Stimulated activated CD8-positive, alpha-beta memory T cell treated with anti-CD3 and anti-CD28 coated beads, Interleukin-2, amount 100 ng/mL, for 1 hour (primary cell): ENCODE measurements at regions not wholly inside any gene's neighbourhood (a gene's known extent, or its start where the extent isn't known, plus 50 kb on each side); places are given as distances from the start of the nearest gene placed in this dataset.

Experiments used
- DNase-seq, 2 donors: peaks; one replicate each; pipeline ENCODE4 v3.0.0-alpha.2; 2020; ENCODE audit warnings: low read depth in 2 of 2

DNA sequence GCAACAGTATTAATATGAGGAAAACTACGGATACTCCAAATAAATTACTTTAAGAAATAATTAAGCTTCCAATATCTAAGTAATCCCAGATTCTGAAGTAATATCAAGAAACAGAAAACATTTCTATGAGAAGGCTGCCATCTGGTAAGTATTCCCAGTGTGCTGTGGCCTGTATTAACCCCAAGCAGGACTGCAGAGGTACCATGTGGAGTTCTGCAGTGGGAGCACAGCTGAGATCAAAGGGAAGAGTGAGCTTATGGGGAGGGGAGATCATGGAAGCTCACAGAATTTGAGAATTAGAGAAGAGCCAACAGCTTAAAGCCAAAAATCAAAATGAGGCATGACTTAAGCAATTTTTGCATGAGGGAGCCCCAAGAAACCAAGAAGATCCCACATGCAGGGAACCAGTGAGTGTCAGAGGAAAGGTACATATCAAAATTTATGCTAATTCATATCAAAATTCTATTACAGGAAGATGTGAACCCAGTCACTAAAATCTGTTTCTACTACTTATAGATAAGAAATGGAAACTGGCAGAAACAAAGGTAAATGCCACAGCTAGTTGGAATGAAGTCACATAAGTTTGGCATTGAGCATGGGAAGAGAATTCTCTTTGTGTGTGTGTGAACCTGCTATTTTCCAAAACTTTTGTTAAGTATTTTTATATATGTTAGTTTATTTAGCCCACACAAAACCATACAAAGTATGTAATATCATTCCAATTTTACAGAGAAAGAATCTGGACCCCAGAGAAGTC, 62.6 kb upstream of the KITLG start:
- no peak for DNase-seq

DNA sequence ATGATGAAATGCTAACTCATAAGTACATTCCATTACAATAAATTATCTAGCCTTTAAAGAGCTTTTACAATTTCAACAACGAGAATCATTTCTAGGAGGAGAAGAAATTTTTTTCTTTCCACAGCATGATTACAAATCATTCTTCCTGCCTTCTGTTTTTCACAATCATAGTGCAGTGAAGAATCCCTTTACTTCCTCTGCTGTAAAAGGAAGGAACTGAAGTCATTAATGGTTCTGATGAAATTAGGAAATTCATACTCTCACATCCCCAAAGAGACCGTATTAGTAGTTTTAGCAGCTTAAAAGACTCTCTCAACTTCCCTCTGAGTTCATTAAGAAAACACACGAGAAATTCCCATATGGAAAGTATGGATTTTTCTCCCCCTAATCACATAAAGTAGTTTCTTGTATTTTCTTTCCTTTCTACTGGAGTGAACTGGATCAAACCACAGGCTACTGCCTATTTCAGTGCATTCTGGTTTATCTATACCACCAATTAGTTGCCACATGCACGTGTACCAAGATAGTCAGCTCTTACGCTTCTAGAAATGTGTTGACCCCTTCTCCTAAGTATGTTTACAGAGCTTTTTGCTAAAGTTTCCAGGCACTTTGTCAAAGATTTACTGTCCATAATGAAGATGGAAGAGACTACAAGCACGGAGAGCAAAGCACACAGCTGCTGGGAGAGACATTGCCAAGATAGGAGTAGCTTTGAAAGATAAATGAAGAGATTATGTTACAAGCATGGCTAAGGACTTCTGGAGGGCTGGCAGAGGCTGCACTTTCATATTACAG, 58.9 kb upstream of the KITLG start:
- no peak for DNase-seq

DNA sequence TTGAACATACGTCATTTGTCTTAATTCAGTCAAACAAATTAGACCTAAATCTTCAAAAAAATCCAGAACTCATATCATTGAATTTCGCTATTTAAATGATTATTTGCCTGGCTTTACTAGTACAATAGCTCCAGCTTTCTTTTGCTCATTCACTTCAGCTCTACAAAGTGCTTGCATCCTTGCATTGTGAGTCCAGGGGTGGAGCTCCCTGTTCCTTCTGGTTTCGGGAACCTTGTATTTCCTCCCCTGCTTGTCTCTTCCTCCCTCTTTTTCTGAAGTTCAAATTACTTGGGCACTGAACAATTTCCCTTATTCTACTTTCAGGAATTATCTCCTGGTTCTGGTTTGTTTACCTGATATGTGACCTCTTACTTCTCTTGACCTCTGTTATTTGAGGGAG, 58.1 kb upstream of the KITLG start:
- no peak for DNase-seq

DNA sequence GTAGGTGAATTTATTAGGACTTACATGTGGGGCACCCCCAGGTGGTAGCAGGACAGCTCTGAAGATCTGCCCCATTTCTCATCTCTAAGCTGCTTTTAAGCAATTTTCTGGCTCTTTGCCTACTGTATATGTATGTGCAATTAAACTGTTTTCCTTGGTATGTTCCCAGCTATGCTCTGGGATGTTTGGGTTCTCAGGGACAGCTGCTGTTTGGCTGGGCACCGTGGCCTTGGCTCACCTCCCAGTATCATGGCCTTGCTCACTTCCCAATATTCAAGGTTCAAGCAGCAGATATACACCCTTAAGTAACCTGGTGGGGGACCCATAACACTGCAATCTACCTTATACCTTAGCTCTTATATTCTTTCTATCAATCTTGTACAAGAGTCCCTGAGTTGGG, 53.7 kb upstream of the KITLG start:
- DNase-seq: no peak

DNA sequence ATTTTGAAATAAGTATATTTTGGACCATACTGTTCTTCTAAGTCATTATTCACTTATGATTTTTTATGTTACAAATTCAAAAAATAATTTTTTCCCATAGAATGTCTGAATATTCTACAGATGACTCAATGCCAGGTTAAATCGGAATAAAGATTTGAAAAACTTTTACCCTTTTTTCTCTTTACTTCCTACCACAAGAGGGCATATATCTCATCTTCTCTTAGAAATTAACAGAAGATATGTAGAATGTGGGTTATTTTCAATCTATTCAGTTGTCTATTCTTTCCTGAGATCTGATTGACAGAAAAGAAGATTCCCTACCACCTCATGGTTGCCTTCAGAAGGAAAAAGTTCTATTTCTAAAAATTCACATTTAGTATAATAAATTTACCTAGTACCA, 53.0 kb upstream of the KITLG start:
- no peak for DNase-seq

DNA sequence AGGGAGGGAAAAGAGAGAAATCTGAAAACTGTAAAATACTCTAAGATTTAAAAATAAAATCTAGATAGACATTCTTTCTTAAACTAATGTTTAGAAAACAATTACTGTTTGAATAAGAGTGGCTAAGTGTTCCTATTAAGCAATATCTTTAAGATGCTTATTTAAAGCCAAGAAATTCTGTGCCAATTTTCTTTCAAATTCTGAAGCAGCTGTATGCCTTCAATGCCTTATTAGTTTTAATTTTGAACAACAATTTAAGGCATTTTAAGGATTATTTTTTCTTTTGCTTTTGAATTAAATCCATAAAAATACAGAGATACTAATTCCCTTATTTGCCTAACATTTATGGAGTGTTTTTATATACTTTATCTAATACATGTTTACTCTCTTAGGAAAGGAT, 50.3 kb upstream of the KITLG start:
- DNase-seq: no peak
